HepG2 (cell line): ENCODE measurements at regions not wholly inside any gene's neighbourhood (a gene's known extent, or its start where the extent isn't known, plus 50 kb on each side); places are given as distances from the start of the nearest gene placed in this dataset.

Experiments used
- ASH2L ChIP-seq: fragments of 300-600, 200-600 bp; sonication (generic); IDR thresholded peaks from 2 replicates; pipeline ENCODE4 v1.7.0; 2017; ENCODE audit warnings: low read depth, mild to moderate bottlenecking, moderate library complexity, mixed read lengths, low read length; ENCODE audit not compliant: insufficient read length
- ATAD3A ChIP-seq: sonication (generic); formaldehyde crosslinking; IDR thresholded peaks from 2 replicates; pipeline ENCODE4 v1.4.0; 2020; ENCODE audit warnings: missing genetic modification reagents
- CHD2 ChIP-seq: IDR thresholded peaks from 2 replicates; pipeline ENCODE4 v1.6.1; 2011; ENCODE audit warnings: low read depth, low read length, improper control_type of control experiment
- HNF1A ChIP-seq, 2 experiments: sonication (generic) in 1 of 2; formaldehyde crosslinking in 1 of 2; IDR thresholded peaks; 2 replicates each; pipeline versions ENCODE4 v1.4.0 to v1.6.1; 2016 to 2020; ENCODE audit warnings: borderline replicate concordance in 1 of 2, low read depth in 1 of 2, mild to moderate bottlenecking in 1 of 2, missing genetic modification reagents in 1 of 2
- JUND ChIP-seq: sonication (generic); formaldehyde crosslinking; IDR thresholded peaks from 2 replicates; pipeline ENCODE4 v1.8.0; 2022; ENCODE audit warnings: mild to moderate bottlenecking, missing genetic modification reagents
- KDM1A ChIP-seq: IDR thresholded peaks from 2 replicates; pipeline ENCODE4 v1.6.1; 2016; ENCODE audit warnings: missing compliant biosample characterization
- MAZ ChIP-seq, 2 experiments: sonication (generic) in 1 of 2; formaldehyde crosslinking in 1 of 2; IDR thresholded peaks; 2 replicates each; pipeline versions ENCODE4 v1.5.0 to v1.6.1; 2012 to 2020; ENCODE audit warnings: low read depth in 2 of 2, mild to moderate bottlenecking in 2 of 2, borderline replicate concordance in 1 of 2, improper control_type of control experiment in 1 of 2, low read length in 1 of 2, missing genetic modification reagents in 1 of 2, moderate library complexity in 1 of 2
- MLX ChIP-seq: IDR thresholded peaks from 2 replicates; pipeline ENCODE4 v1.6.1; 2016
- NR2F6 ChIP-seq, 2 experiments: IDR thresholded peaks; 2 replicates each; pipeline ENCODE4 v1.6.1; 2016; ENCODE audit warnings: antibody characterized with exemption in 1 of 2, mild to moderate bottlenecking in 1 of 2
- PCBP1 ChIP-seq: fragments of 200-400 bp; formaldehyde crosslinking; IDR thresholded peaks from 2 replicates; pipeline ENCODE4 v1.6.1; 2017; ENCODE audit warnings: mild to moderate bottlenecking, low read depth, low read length, borderline replicate concordance
- SOX6 ChIP-seq, 2 experiments: fragments of 450-650 bp in 1 of 2; sonication (generic) in 1 of 2; formaldehyde crosslinking in 1 of 2; IDR thresholded peaks; 2 replicates each; pipeline versions ENCODE4 v1.4.0 to v1.6.1; 2017 to 2020; ENCODE audit warnings: antibody characterized with exemption in 1 of 2, mild to moderate bottlenecking in 1 of 2, missing genetic modification reagents in 1 of 2
- TEF ChIP-seq: sonication (generic); formaldehyde crosslinking; IDR thresholded peaks from 2 replicates; pipeline ENCODE4 v1.5.0; 2020; ENCODE audit warnings: missing genetic modification reagents
- TFAP4 ChIP-seq: sonication (generic); IDR thresholded peaks from 2 replicates; pipeline ENCODE4 v1.6.1; 2016; ENCODE audit warnings: low read depth, borderline replicate concordance
- ZBTB14 ChIP-seq: sonication (generic); formaldehyde crosslinking; IDR thresholded peaks from 2 replicates; pipeline ENCODE4 v1.4.0; 2020; ENCODE audit warnings: missing genetic modification reagents
- ZNF33B ChIP-seq: sonication (generic); formaldehyde crosslinking; IDR thresholded peaks from 2 replicates; pipeline ENCODE4 v1.5.1; 2020; ENCODE audit warnings: mild to moderate bottlenecking, missing genetic modification reagents
- ZNF7 ChIP-seq: IDR thresholded peaks from 2 replicates; pipeline ENCODE4 v1.6.1; 2016; ENCODE audit warnings: missing biosample characterization, missing genetic modification reagents
- ZNF747 ChIP-seq: sonication (generic); formaldehyde crosslinking; IDR thresholded peaks from 2 replicates; pipeline ENCODE4 v1.8.1; 2023; ENCODE audit warnings: missing genetic modification reagents, mild to moderate bottlenecking, borderline replicate concordance

- TF ChIP-seq ZBTB14 (CRISPR knock-in tag) = no peak
- TF ChIP-seq CHD2 = no peak
- no peak for TF ChIP-seq ATAD3A (CRISPR knock-in tag)
- no peak for TF ChIP-seq MAZ (IDR thresholded peaks at IDR 0.05; ENCODE audit: borderline replicate concordance, low read depth, low read length)
- peak; percentile 79; the same call in 1 of the 2 replicates for TF ChIP-seq MAZ (CRISPR knock-in tag; IDR thresholded peaks at IDR 0.05; ENCODE audit: low read depth)
- TF ChIP-seq MLX (CRISPR knock-in tag) = peak; percentile 94; the same call in 1 of the 2 replicates
- TF ChIP-seq TFAP4 = peak; percentile 62
- TF ChIP-seq ASH2L = peak; percentile 92
- peak; percentile 90; the same call in 1 of the 2 replicates for TF ChIP-seq ZNF747 (CRISPR knock-in tag)
- peak; percentile 87 for TF ChIP-seq JUND (CRISPR knock-in tag)
- TF ChIP-seq KDM1A (CRISPR knock-in tag) = peak; percentile 96
- no peak for TF ChIP-seq SOX6 (IDR thresholded peaks at IDR 0.05)
- TF ChIP-seq SOX6 (CRISPR knock-in tag; IDR thresholded peaks at IDR 0.05) = peak; percentile 96
- peak; percentile 68; the same call in 1 of the 2 replicates for TF ChIP-seq NR2F6 (IDR thresholded peaks at IDR 0.05)
- peak; percentile 84 for TF ChIP-seq NR2F6 (CRISPR knock-in tag; IDR thresholded peaks at IDR 0.05)
- TF ChIP-seq ZNF33B = 0 out of 2 replicates have a peak, but pooled peaks have one; percentile 52
- TF ChIP-seq PCBP1 = no peak
- TF ChIP-seq TEF (CRISPR knock-in tag) = peak; percentile 92
- no peak for TF ChIP-seq ZNF7 (CRISPR knock-in tag)
- TF ChIP-seq HNF1A (IDR thresholded peaks at IDR 0.05; ENCODE audit: low read depth) = peak; percentile 67
- peak; percentile 94; the same call in 1 of the 2 replicates for TF ChIP-seq HNF1A (CRISPR knock-in tag; IDR thresholded peaks at IDR 0.05; ENCODE audit: borderline replicate concordance)
These were observed 419.9 kb downstream of the STK39 start (continued) for GRCh38 chr2:167827352-167828097.
